Left lung (tissue), 4 donors: ENCODE measurements at regions not wholly inside any gene's neighbourhood (a gene's known extent, or its start where the extent isn't known, plus 50 kb on each side); places are given as distances from the start of the nearest gene placed in this dataset.

ENCODE experiments used
- ATAC-seq: fragments of 200-7000 bp; cut with Tn5 transposase; one replicate; pipeline ENCODE4 v1.9.1; 2020; ENCODE audit warnings: moderate library complexity
- DNase-seq, 4 donors: peaks; one replicate each; pipeline ENCODE4 v3.0.0-alpha.2; 2013 to 2020
- H3K27ac ChIP-seq, 2 donors: fragments of 200-600 bp; sonication (generic) in 1 of 2; one replicate each; pipeline versions ENCODE4 v1.5.0 to v1.8.0; 2020 to 2021
- H3K27me3 ChIP-seq, 2 donors: fragments of 200-600 bp; sonication (generic) in 1 of 2; one replicate each; pipeline versions ENCODE4 v1.5.0 to v1.8.0; 2020 to 2021
- H3K36me3 ChIP-seq, 2 donors: fragments of 200-600 bp; sonication (generic) in 1 of 2; one replicate each; pipeline versions ENCODE4 v1.5.0 to v1.8.0; 2020 to 2021
- H3K4me1 ChIP-seq, 2 donors: fragments of 200-600 bp; one replicate each; pipeline ENCODE4 v1.8.0; 2021
- H3K4me3 ChIP-seq, 2 donors: fragments of 200-600 bp; sonication (generic) in 1 of 2; one replicate each; pipeline versions ENCODE4 v1.5.0 to v1.8.0; 2020 to 2021; ENCODE audit warnings: mild to moderate bottlenecking in 1 of 2
- H3K9me3 ChIP-seq, 2 donors: fragments of 200-600 bp; sonication (generic) in 1 of 2; one replicate each; pipeline versions ENCODE4 v1.5.0 to v1.8.0; 2020 to 2021
- intact Hi-C, 2 donors: fragments of 100-400 bp; cut with DNase I; formaldehyde crosslinking; loops; one replicate each; pipeline versions ENCODE4 v1.11.2 to v1.14.2; 2022
- TF ChIP-seq, protein P1 (sequence below), 2 donors: fragments of 200-600 bp; sonication (generic) in 1 of 2; IDR thresholded peaks; one replicate each; pipeline versions ENCODE4 v1.5.0 to v1.8.0; 2021; ENCODE audit warnings: antibody characterized with exemption in 2 of 2
- donor health status: DM: no; HTN: yes; CAD: no.
- donor health status: DM: no; HTN: no; CAD: no.

DNA sequence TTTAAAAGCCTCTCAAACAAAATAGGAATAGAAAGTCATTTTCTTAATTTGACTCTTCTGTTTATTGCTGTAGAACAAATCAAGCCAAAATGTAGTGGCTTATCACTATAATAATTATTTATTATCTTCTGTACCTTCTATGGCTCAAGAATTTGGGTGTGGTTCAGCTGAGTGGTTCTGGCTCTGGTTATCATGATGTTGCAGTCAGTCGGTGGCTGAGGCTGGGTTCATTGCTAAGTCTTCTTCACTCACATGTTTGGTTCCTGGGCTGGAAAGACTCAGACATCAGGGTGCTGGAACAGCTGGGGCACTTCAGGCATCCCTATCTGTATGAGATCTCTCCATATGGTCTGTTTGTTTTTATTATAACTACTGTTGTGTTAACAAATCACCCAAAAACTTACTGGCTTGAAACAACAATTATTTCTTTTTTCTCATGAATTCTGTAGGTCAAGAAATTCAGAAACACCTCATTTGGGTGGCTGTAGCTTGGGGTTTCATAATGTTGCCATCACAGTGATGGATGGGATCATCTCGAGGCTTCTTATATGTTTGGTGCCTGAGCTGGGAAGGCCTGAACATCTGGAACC lies 165.5 kb upstream of the FOXN2 start:
- no peak for ATAC-seq
- intact Hi-C loops: no loop called here
- Histone ChIP-seq H3K27ac (no peak overlapping the region), H3K27me3 (no peaks in the 10 kb centered on the region), H3K4me1 (peaks cover 0 to 32% of the 10 kb centered on the region in 2 donors), H3K9me3 (no peaks in the 10 kb centered on the region), H3K4me3 (no peak overlapping the region), H3K36me3 (no peaks in the 10 kb centered on the region)
- TF ChIP-seq, protein P1, sequence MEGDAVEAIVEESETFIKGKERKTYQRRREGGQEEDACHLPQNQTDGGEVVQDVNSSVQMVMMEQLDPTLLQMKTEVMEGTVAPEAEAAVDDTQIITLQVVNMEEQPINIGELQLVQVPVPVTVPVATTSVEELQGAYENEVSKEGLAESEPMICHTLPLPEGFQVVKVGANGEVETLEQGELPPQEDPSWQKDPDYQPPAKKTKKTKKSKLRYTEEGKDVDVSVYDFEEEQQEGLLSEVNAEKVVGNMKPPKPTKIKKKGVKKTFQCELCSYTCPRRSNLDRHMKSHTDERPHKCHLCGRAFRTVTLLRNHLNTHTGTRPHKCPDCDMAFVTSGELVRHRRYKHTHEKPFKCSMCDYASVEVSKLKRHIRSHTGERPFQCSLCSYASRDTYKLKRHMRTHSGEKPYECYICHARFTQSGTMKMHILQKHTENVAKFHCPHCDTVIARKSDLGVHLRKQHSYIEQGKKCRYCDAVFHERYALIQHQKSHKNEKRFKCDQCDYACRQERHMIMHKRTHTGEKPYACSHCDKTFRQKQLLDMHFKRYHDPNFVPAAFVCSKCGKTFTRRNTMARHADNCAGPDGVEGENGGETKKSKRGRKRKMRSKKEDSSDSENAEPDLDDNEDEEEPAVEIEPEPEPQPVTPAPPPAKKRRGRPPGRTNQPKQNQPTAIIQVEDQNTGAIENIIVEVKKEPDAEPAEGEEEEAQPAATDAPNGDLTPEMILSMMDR (IDR thresholded peaks at IDR 0.05): no peak
- DNase-seq: peak in 1 of 4 donors; percentile 16

DNA sequence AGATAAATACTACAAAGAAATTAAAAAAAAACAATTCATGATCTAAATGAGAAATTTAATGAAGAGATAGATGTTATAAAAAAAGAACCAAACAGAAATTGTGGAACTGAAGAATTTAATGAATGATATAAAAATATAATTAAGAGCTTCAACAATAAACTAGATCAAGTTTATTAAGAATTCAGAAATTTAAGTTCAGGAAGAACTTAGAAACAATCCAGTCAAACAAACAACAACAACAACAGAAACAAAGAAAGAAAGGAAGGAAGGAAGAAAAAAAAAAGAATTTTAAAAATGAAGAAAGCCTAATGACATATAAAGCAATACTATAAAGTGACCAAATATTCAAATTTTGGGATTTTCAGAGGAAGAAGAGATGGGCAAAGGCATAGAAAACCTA lies 157.3 kb upstream of the FOXN2 start:
- Histone ChIP-seq H3K36me3 (no peaks in the 10 kb centered on the region), H3K9me3 (peaks cover 0 to 20% of the 10 kb centered on the region in 2 donors), H3K27me3 (no peaks in the 10 kb centered on the region), H3K4me3 (no peak overlapping the region), H3K27ac (no peak overlapping the region), H3K4me1 (peaks cover 0 to 8% of the 10 kb centered on the region in 2 donors)
- intact Hi-C loops: no loop called here
- ATAC-seq (no peak), DNase-seq (no peak)
- TF ChIP-seq, protein P1 (IDR thresholded peaks at IDR 0.05): no peak

DNA sequence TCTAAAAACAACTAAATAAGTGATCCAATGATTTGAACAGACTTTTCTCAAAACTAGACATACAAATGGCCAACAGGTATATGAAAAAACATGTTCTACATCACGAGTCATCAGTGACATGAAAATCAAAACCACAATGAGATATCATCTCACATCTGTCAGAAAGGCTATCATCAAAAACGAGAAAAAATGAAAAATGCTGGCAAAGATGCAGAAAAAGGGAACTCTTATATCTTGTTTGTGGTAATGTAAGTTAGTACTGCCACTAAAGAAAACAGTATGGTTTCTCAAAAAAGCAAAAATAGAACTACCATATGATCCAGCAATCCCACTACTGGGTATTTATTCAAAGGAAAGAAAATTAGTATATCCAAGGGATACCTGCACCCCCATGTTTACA lies 152.9 kb upstream of the FOXN2 start:
- intact Hi-C loops: no loop called here

DNA sequence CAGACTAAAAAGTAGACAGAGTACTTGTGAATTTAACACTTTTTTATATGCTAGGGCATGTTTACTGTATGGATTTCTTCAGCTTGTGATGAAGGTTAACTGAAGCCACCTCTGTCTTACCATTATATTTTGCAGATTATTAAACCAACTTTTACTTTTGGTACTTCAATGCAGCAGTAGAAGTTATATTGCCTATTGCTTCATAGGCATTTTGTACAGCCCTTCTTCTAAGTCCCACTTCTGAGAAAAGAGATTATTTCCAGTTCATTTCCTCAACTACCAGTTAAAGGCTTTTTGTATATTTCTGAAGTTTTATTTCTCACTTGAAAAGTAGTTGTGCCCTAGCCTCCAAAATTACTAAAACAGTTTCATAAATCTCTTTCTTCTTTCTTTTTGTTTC lies 151.7 kb upstream of the FOXN2 start:
- intact Hi-C loops: no loop called here
- H3K36me3 ChIP-seq: no peaks in the 10 kb centered on the region
- peak overlapping the region in 1 of 2 donors; percentile 64 for H3K27ac ChIP-seq
- H3K9me3 ChIP-seq: peaks cover 0 to 11% of the 10 kb centered on the region in 2 donors
- H3K4me1 ChIP-seq: peaks cover 0 to 35% of the 10 kb centered on the region in 2 donors
- ATAC-seq (no peak), DNase-seq (no peak)
- H3K4me3 ChIP-seq: no peak overlapping the region
- no peaks in the 10 kb centered on the region for H3K27me3 ChIP-seq
- TF ChIP-seq, protein P1 (IDR thresholded peaks at IDR 0.05): no peak

More for the DNA sequence above, 152.9 kb upstream of the FOXN2 start:
- H3K36me3 ChIP-seq: no peaks in the 10 kb centered on the region
- H3K4me3 ChIP-seq: no peak overlapping the region
- H3K4me1 ChIP-seq: peaks cover 0 to 35% of the 10 kb centered on the region in 2 donors
- no peak for ATAC-seq
- peaks cover 0 to 18% of the 10 kb centered on the region in 2 donors for H3K9me3 ChIP-seq
- no peaks in the 10 kb centered on the region for H3K27me3 ChIP-seq
- TF ChIP-seq, protein P1 (IDR thresholded peaks at IDR 0.05): no peak
- H3K27ac ChIP-seq: peak overlapping the region in 1 of 2 donors; percentile 64
- no peak for DNase-seq

DNA sequence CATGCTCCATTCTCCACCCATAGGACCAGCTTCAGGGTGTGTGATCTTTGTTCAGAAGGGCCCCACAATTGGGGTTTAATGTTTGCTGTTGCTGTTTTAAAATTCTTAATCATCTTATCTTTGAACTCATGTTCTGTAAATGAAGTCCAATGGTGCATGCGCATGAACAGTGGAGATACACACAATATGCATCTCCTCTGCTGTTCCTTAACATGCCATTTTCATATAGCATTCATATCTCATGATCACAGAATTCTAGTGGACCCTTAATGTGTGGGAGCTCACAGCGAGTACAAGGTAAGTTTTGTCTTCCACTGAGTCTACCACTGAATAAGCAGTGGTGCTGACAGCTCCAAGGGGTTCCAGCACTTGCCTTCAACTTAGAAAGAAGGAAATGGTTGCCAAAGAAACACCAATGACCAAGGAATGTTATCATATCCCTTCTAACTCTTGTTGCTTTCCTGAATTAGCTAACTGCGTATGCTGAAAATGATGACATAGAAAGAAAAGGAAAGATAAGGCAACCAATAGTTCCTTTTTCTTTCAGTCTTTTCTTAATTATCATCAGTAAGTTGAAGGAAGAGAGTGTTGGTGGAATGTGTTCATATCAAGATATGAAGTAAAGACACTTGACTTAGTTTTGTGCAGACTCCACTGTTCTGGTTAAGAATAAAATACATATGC lies 149.3 kb upstream of the FOXN2 start:
- H3K27ac ChIP-seq: peak overlapping the region in 1 of 2 donors; percentile 59
- no peak overlapping the region for H3K4me3 ChIP-seq
- no peaks in the 10 kb centered on the region for H3K36me3 ChIP-seq
- H3K4me1 ChIP-seq: peaks cover 0 to 49% of the 10 kb centered on the region in 2 donors
- intact Hi-C loops: no loop called here
- H3K27me3 ChIP-seq: no peaks in the 10 kb centered on the region
- TF ChIP-seq, protein P1 (IDR thresholded peaks at IDR 0.05): no peak
- H3K9me3 ChIP-seq: peaks cover 0 to 3% of the 10 kb centered on the region in 2 donors
- ATAC-seq: no peak
- no peak for DNase-seq
